ENCODE measurements at regions not wholly inside any gene's neighbourhood (a gene's known extent, or its start where the extent isn't known, plus 50 kb on each side); places are given as distances from the start of the nearest gene placed in this dataset.
"Not testable (repeated sequence)": the region's sequence is repeated elsewhere in the genome, so short reads cannot be mapped to it uniquely, and the experiment has no call there.

- DNase-seq = no peak
These were observed 80.8 kb upstream of the RNU6-1 start for GRCh38 chr15:67920524-67921240.

- no peak for DNase-seq
These were observed 82.3 kb upstream of the RNU6-1 start for GRCh38 chr15:67922106-67922675.

DNA sequence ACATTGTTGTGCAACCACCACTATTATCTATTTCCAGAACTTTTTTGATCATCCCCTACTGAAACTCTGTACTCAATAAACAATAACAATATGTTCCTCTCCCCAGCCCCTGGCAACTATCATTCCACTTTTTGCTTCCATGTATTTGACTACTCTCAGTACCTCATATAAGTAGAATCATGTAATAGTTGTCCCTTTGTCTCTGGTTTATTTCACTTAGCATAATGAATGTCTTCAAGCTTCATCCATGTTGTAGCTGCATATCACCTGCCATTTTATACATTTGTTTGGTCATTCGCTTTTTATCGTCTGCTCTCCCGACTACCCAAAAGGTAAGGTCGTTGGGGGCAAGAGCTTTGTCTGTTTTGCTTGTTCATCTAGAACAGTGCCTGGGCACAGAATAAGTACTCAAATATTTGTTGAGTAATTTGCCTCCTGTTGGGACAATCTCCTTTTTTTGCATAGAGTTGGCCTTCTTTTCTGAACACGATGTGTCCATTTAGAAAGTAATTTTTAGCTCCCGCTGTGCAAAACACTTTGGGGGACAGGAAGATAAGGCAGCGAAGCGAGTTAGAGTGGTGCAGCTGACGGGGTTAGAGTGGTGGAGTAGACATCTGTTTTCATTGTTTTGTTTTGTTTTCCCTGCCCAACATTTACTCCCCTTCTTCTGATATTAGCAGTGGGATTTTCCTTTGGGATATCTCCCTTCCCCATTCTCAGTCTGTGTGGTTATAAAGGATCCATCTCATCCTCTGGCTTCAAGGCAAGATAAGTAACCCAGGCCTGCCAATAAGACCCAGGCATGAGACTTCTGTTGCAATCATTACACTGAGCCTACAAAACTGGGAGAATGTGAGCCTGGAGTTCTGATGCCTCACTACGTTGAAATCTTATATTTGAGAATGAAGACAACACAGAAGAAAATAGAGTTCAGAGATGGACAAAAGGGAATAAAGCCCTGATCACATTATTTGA is 83.4 kb upstream of the RNU6-1 start:
- DNase-seq = no peak

GRCh38 chr15:67924359-67924974 is 84.6 kb upstream of the RNU6-1 start:
- DNase-seq = no peak

DNA sequence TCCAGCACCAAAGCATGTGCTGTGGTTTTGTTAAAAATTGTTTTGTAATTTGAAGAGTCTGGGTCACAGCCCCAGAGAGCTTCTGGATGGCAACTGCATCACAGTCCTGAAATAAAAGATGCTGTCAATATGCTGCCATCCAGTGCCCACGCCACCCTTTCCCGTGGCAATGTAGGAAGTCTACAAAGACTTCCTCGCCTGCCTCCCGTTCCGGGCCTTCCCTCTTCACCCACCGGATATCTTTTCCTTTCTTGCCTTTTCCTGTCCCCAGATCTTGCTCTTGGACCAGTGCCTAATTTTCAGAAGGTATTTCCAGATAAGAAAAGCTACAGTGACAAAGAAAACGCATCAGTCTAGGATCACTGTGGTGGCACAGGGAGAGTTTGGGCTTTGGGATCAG is 85.3 kb upstream of the RNU6-1 start:
- no peak for DNase-seq

DNA sequence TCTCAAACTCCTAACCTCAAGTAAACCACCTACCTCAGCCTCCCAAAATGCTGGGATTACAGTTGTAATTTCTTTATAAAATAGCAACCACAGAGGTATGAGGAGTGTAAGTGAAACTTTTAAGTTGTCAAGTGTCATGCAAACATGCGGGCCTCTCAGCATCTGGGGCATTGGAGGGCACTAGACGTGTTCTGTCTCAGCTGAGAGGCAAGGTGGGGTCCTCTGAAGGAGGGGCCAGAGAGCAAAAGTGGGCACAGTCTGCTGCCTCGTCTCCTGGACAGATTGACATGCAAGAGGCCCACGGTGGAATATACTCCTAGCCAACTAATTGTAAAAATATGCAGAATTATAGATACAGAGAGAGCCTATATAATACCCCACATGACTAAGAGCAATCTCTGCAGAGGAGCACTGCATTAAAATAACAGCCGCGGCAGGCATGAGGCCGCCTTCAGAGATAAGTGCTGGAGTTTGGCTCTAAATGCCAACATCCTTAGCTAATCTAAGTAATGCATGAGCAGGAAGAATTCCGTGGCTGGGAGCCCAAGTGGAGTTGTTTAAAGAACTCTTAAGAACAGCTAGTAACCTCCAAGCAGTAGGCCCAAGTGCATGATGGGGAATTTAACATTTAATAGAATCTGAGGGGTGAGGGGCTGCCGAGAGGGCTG is 87.8 kb upstream of the RNU6-1 start:
- no peak for DNase-seq

- DNase-seq = no peak
These were observed 88.8 kb upstream of the RNU6-1 start for GRCh38 chr15:67928666-67929065.

GRCh38 chr15:67930720-67931119 is 90.9 kb upstream of the RNU6-1 start:
- DNase-seq = no peak

GRCh38 chr15:67931861-67932260 is 92.0 kb upstream of the RNU6-1 start:
- DNase-seq = peak; percentile 40

DNA sequence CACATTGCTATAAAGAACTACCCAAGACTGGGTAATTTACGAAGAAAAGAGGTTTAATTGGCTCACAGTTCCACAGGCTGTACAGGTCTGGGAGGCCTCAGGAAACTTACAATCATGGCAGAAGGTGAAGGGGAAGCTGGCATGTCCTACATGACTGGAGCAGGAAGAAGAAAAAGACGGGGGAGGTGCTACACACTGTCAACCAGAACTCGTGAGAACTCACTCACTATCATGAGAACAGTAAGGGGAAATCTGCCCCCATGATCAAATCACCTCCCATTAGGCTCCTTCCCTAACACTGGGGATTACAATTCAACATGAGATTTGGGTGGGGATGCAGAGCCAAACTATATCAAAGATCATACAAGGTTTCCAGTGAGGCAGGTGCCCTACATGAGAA is 94.3 kb upstream of the RNU6-1 start:
- not testable (repeated sequence) for DNase-seq

DNA sequence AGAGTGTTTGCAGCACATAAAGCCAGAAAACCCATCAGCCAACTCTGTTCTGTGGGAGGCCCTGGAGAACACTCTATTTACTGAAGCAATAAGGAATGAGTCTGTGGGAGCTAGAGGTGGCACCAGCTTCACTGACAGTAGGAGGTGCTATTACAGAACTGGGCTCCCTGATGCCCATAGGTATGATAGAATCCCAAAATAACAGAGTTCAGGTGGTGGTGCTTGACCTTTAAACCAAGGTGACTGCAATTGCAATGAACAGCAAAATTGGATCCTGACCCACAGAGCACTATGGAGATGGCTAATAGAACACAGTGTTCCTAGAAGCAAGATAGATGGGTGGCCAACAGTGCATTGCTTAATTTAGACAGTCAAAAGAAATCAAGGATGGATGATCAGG is 95.4 kb upstream of the RNU6-1 start:
- no peak for DNase-seq

- no peak for DNase-seq
These were observed 96.4 kb upstream of the RNU6-1 start for GRCh38 chr15:67936258-67936657.

- DNase-seq = peak; percentile 13
These were observed 97.4 kb upstream of the RNU6-1 start for GRCh38 chr15:67937153-67937761.

- DNase-seq = not testable (repeated sequence)
These were observed 99.3 kb upstream of the RNU6-1 start for GRCh38 chr15:67939179-67939578.

GRCh38 chr15:67939588-67940323 is 99.9 kb upstream of the RNU6-1 start:
- DNase-seq = not testable (repeated sequence)

DNA sequence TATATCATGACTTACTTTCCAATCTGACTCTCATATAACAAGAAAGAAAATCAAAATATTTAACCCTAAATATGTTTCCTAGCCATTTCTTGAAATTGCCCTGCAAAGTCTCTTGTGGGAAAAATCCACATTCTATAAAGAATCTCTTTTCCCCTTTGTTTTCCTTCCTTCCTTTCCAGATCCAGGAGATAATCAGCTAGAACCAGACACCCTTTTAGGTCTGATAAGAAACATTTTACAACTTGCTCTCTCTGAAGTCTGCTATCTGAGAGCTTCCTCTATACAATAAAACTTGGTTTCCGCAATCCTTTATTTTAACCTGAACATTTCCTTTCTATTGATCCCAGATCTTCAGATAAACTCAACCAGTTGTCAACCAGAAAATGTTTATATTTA is 100.5 kb upstream of the RNU6-1 start:
- no peak for DNase-seq

- no peak for DNase-seq
These were observed 101.9 kb upstream of the RNU6-1 start for GRCh38 chr15:67941648-67942310.

DNA sequence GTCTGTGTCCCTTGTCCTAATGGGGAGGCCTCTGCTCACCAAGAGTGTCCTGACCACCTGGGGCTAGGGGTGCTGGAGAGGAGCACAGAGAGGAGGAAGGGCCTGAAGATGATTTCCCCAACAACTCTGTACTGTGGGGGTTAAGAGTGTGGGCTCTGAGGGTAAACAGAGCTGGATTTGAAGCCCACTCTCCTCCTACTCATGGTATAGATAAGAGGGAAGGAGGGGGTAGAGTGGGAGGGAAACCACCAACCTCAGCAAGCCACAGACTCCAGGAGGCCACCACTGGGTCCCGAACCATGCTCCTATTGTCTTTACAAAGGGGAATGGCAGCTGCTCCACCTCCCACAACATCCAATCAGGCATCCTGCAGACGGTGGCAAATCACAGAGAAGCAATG is 103.6 kb upstream of the RNU6-1 start:
- no peak for DNase-seq

DNA sequence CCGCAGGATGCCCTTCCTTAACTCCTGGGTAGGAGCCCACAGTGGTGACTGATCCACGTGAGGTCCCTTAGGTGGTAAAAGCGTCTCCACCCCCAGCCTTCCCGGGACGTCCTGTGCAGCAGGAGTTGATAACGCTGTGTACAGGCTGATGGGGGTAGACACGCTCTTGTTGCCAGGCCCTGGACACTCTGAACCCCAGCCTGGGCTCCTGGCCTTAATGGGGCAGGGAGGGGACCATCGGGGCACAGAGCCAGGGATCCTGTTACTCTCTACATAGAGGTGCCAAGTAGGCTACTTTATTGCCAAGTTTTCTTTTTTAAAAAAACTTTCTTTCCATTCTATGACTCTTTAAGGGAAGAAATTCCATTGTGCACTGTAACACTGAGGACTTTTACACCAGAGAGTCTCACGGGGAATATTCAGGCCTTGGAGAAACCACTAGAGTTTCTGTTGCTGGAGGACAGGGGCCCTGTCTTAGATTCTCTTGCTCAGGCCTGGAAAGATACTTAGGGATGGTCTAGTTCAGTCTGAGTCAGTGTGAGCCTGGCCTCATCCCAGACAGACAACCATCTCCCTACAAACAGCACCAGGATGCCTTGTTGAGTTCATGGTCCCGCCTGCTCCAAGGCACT is 104.3 kb upstream of the RNU6-1 start:
- no peak for DNase-seq

DNA sequence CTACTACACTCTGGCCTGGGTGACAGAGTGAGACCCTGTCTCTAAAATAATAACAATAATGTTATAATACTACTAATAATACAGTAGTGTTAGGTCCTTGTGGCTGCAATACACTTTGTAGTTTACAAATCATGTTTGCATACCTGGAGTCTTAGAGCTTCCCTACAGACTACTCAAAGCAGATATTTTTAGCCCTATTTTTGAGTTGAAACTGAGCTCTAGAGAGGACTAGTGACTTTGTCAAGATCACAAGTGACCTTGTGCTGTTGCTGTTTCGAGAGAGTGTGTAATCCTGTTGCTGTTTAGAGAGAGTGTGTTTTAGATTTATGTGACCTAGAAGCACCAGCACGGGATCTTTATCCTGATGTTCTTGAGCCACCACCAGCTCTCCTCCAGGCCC is 105.3 kb upstream of the RNU6-1 start:
- DNase-seq = no peak
